GM23248 (cell line): ENCODE measurements at regions not wholly inside any gene's neighbourhood (a gene's known extent, or its start where the extent isn't known, plus 50 kb on each side); places are given as distances from the start of the nearest gene placed in this dataset.

Experiments used
- DNase-seq: peaks from one replicate; pipeline ENCODE4 v3.0.0-alpha.2; 2015
- H2AFZ ChIP-seq: fragments of 200-600 bp; sonication (generic); 2 replicates; pipeline ENCODE4 v1.6.1; 2016; ENCODE audit warnings: antibody characterized with exemption
- H3F3A ChIP-seq: fragments of 200-600 bp; sonication (generic); 2 replicates; pipeline ENCODE4 v1.6.1; 2016; ENCODE audit warnings: mild to moderate bottlenecking, antibody characterized with exemption, mixed run types; ENCODE audit not compliant: insufficient read depth
- H3K27ac ChIP-seq: fragments of 200-600 bp; sonication (generic); 2 replicates; pipeline ENCODE4 v1.5.1; 2016; ENCODE audit warnings: mild to moderate bottlenecking
- H3K27me3 ChIP-seq: fragments of 200-600 bp; sonication (generic); replicated peaks from 2 replicates; pipeline ENCODE4 v1.6.1; 2016; ENCODE audit warnings: mild to moderate bottlenecking; ENCODE audit not compliant: insufficient read depth
- H3K36me3 ChIP-seq: fragments of 200-600 bp; sonication (generic); 2 replicates; pipeline ENCODE4 v1.6.1; 2016; ENCODE audit warnings: low read depth, mild to moderate bottlenecking
- H3K4me1 ChIP-seq: fragments of 200-600 bp; sonication (generic); 2 replicates; pipeline ENCODE4 v1.6.1; 2016; ENCODE audit warnings: mild to moderate bottlenecking; ENCODE audit not compliant: insufficient read depth
- H3K4me2 ChIP-seq: fragments of 200-600 bp; sonication (generic); one replicate; pipeline ENCODE4 v1.6.1; 2016; ENCODE audit warnings: mild to moderate bottlenecking; ENCODE audit not compliant: unreplicated experiment
- H3K4me3 ChIP-seq: fragments of 200-600 bp; sonication (generic); 2 replicates; pipeline ENCODE4 v1.5.1; 2016; ENCODE audit warnings: mild to moderate bottlenecking
- H3K79me2 ChIP-seq: fragments of 200-600 bp; sonication (generic); 2 replicates; pipeline ENCODE4 v1.6.1; 2016; ENCODE audit warnings: mild to moderate bottlenecking; ENCODE audit not compliant: insufficient read depth
- H3K9ac ChIP-seq: fragments of 200-600 bp; sonication (generic); 2 replicates; pipeline ENCODE4 v1.6.1; 2016; ENCODE audit warnings: mild to moderate bottlenecking
- H3K9me2 ChIP-seq: fragments of 200-600 bp; sonication (generic); 2 replicates; pipeline ENCODE4 v1.6.1; 2016; ENCODE audit warnings: mixed run types, mild to moderate bottlenecking, moderate library complexity; ENCODE audit not compliant: insufficient read depth
- H3K9me3 ChIP-seq: fragments of 200-600 bp; sonication (generic); one replicate; pipeline ENCODE4 v1.6.1; 2017; ENCODE audit warnings: low read depth
- H4K20me1 ChIP-seq: fragments of 200-600 bp; sonication (generic); 2 replicates; pipeline ENCODE4 v1.6.0; 2016; ENCODE audit not compliant: insufficient read depth
- EZH2 ChIP-seq: fragments of 200-600 bp; sonication (generic); IDR thresholded peaks from 2 replicates; pipeline ENCODE4 v1.6.1; 2018; ENCODE audit warnings: antibody characterized with exemption, mild to moderate bottlenecking; ENCODE audit not compliant: insufficient read depth, poor library complexity, severe bottlenecking
- EZH2phosphoT487 ChIP-seq: fragments of 200-600 bp; sonication (generic); IDR thresholded peaks from 2 replicates; pipeline ENCODE4 v1.6.1; 2018; ENCODE audit warnings: antibody characterized with exemption, moderate library complexity, mild to moderate bottlenecking, low read depth; ENCODE audit not compliant: insufficient read depth
- WGBS, 2 experiments: methylation state at CpG; one replicate each; pipeline ENCODE4 v1.1.6; 2015 to 2017; ENCODE audit warnings: low lambda C conversion rate in 2 of 2, low coverage in 1 of 2; ENCODE audit errors: missing lambda C conversion rate in 2 of 2; 5-methylcytosine and 5-hydroxymethylcytosine counted together
- in situ Hi-C: fragments of 300-500 bp; cut with MboI; formaldehyde crosslinking; loops from 2 replicates; pipeline ENCODE4 v1.15.0; 2020

GRCh38 chr11:80162387-80162786 is 721.6 kb upstream of the TENM4 start:
- WGBS, 2 experiments = 27 to 32% methylated on average over 4 of the region's 4 CpGs
- in situ Hi-C loops = no loop called here
- H3K27ac ChIP-seq = no peak overlapping the region
- no peak overlapping the region for H2AFZ ChIP-seq
- no peaks in the 10 kb centered on the region for H3K9me2 ChIP-seq
- no peaks in the 10 kb centered on the region for H3K36me3 ChIP-seq
- TF ChIP-seq EZH2phosphoT487 = no peak
- TF ChIP-seq EZH2 = no peak
- H4K20me1 ChIP-seq = no peaks in the 10 kb centered on the region
- no peak overlapping the region for H3K4me3 ChIP-seq
- no peak overlapping the region for H3K9ac ChIP-seq
- no peaks in the 10 kb centered on the region for H3K79me2 ChIP-seq
- H3F3A ChIP-seq = no peaks in the 10 kb centered on the region
- no peaks in the 10 kb centered on the region for H3K9me3 ChIP-seq
- no peak overlapping the region for H3K4me2 ChIP-seq
- no peak for DNase-seq
- H3K4me1 ChIP-seq = no peaks in the 10 kb centered on the region
- no peaks in the 10 kb centered on the region for H3K27me3 ChIP-seq

- H3K36me3 ChIP-seq = no peaks in the 10 kb centered on the region
- H2AFZ ChIP-seq = no peak overlapping the region
- H3K9ac ChIP-seq = no peak overlapping the region
- no peak overlapping the region for H3K27ac ChIP-seq
- no peaks in the 10 kb centered on the region for H4K20me1 ChIP-seq
- H3K4me1 ChIP-seq = no peaks in the 10 kb centered on the region
- H3F3A ChIP-seq = no peaks in the 10 kb centered on the region
- H3K27me3 ChIP-seq = no peaks in the 10 kb centered on the region
- no peak overlapping the region for H3K4me3 ChIP-seq
- in situ Hi-C loops = no loop called here
- TF ChIP-seq EZH2phosphoT487 = no peak
- TF ChIP-seq EZH2 = no peak
- no peak for DNase-seq
- H3K79me2 ChIP-seq = no peaks in the 10 kb centered on the region
- 5 to 10% methylated on average over 3 of the region's 3 CpGs for WGBS, 2 experiments
- H3K9me3 ChIP-seq = no peaks in the 10 kb centered on the region
- no peak overlapping the region for H3K4me2 ChIP-seq
- H3K9me2 ChIP-seq = no peaks in the 10 kb centered on the region
Observed at GRCh38 chr11:80157447-80157846, 716.6 kb upstream of the TENM4 start.

- no peak overlapping the region for H3K4me2 ChIP-seq
- H3F3A ChIP-seq = no peaks in the 10 kb centered on the region
- no peaks in the 10 kb centered on the region for H3K36me3 ChIP-seq
- H3K4me1 ChIP-seq = no peaks in the 10 kb centered on the region
- DNase-seq = no peak
- no peak overlapping the region for H3K9ac ChIP-seq
- no peaks in the 10 kb centered on the region for H3K79me2 ChIP-seq
- H3K9me3 ChIP-seq = no peaks in the 10 kb centered on the region
- H4K20me1 ChIP-seq = no peaks in the 10 kb centered on the region
- 16% methylated on average over 1 of the region's 1 CpG for WGBS, 2 experiments
- no peak overlapping the region for H3K27ac ChIP-seq
- no peak for TF ChIP-seq EZH2phosphoT487
- TF ChIP-seq EZH2 = no peak
- H3K27me3 ChIP-seq = no peaks in the 10 kb centered on the region
- no peaks in the 10 kb centered on the region for H3K9me2 ChIP-seq
- no peak overlapping the region for H3K4me3 ChIP-seq
- no peak overlapping the region for H2AFZ ChIP-seq
- in situ Hi-C loops = no loop called here
Observed at GRCh38 chr11:80156062-80156461, 715.2 kb upstream of the TENM4 start.

- Histone ChIP-seq H3K4me2 (no peak overlapping the region), H4K20me1 (no peaks in the 10 kb centered on the region), H3K9ac (no peak overlapping the region), H3K27ac (no peak overlapping the region), H3K4me3 (no peak overlapping the region), H3K9me3 (no peaks in the 10 kb centered on the region), H3K27me3 (no peaks in the 10 kb centered on the region), H3K79me2 (no peaks in the 10 kb centered on the region), H3K9me2 (no peaks in the 10 kb centered on the region), H3K4me1 (no peaks in the 10 kb centered on the region), H3K36me3 (no peaks in the 10 kb centered on the region), H2AFZ (no peak overlapping the region), H3F3A (no peaks in the 10 kb centered on the region)
- in situ Hi-C loops = no loop called here
- TF ChIP-seq EZH2 = no peak
- no peak for TF ChIP-seq EZH2phosphoT487
- 18 to 23% methylated on average over 4 of the region's 4 CpGs for WGBS, 2 experiments
- DNase-seq = peak; percentile 41
Observed at GRCh38 chr11:80155412-80156017, 714.7 kb upstream of the TENM4 start.

- Histone ChIP-seq H4K20me1 (no peaks in the 10 kb centered on the region), H3K36me3 (no peaks in the 10 kb centered on the region), H2AFZ (no peak overlapping the region), H3K4me3 (no peak overlapping the region), H3K9me2 (no peaks in the 10 kb centered on the region), H3K27ac (no peak overlapping the region), H3K4me2 (no peak overlapping the region), H3K9ac (no peak overlapping the region), H3K27me3 (no peaks in the 10 kb centered on the region), H3K79me2 (no peaks in the 10 kb centered on the region), H3K9me3 (no peaks in the 10 kb centered on the region), H3F3A (no peaks in the 10 kb centered on the region), H3K4me1 (no peaks in the 10 kb centered on the region)
- DNase-seq = no peak
- TF ChIP-seq EZH2 = no peak
- no peak for TF ChIP-seq EZH2phosphoT487
- in situ Hi-C loops = no loop called here
- WGBS, 2 experiments = 27 to 28% methylated on average over 6 of the region's 6 CpGs
Observed at GRCh38 chr11:80146232-80146631, 705.4 kb upstream of the TENM4 start.
